T-cell (primary cell): ENCODE measurements at regions not wholly inside any gene's neighbourhood (a gene's known extent, or its start where the extent isn't known, plus 50 kb on each side); places are given as distances from the start of the nearest gene placed in this dataset.

Experiments used
- ATAC-seq, 4 experiments: fragments of 200-7000 bp in 3 of 4; fragments of 150-1000 bp in 1 of 4; cut with Tn5 transposase; replicated peaks in 1 of 4; 1 replicate in 3 of 4; 2 replicates in 1 of 4; pipeline ENCODE4 v1.10.0; 2021; ENCODE audit warnings: moderate library complexity in 3 of 4, mild to moderate bottlenecking in 2 of 4, moderate number of reproducible peaks in 1 of 4
- CTCF ChIA-PET, 2 donors: fragments of 300-600 bp; sonication (Branson Sonifier 250); formaldehyde crosslinking; loops; one replicate each; lab custom pipeline; 2022; ENCODE audit warnings: antibody characterized with exemption in 2 of 2; lab: Charles Lee
- POLR2A ChIA-PET, 2 donors: fragments of 300-600 bp; sonication (Branson Sonifier 250); formaldehyde crosslinking; loops; one replicate each; lab custom pipeline; 2022; ENCODE audit warnings: antibody characterized with exemption in 2 of 2; lab: Charles Lee
- DNase-seq, 35 experiments: peaks; one replicate each; pipeline versions ENCODE4 v3.0.0 to v3.0.0-alpha.2; 2013 to 2023
- H3K27ac ChIP-seq: one replicate; pipeline ENCODE4 v1.5.1; 2013; ENCODE audit warnings: low read length
- H3K27me3 ChIP-seq, 2 experiments: replicated peaks in 1 of 2; 1 replicate in 1 of 2; 2 replicates in 1 of 2; pipeline versions ENCODE4 v1.6.1 to v1.7.0; 2013; ENCODE audit warnings: low read length in 1 of 2, mixed read lengths in 1 of 2; ENCODE audit not compliant: control insufficient read depth in 2 of 2, insufficient read depth in 2 of 2; ENCODE audit errors: extremely low read depth in 1 of 2
- H3K36me3 ChIP-seq, 2 donors: 1 replicate in 1 of 2; 2 replicates in 1 of 2; pipeline versions ENCODE4 v1.6.1 to v1.7.0; 2013; ENCODE audit warnings: low read length in 1 of 2; ENCODE audit not compliant: control insufficient read depth in 2 of 2, insufficient read depth in 1 of 2; ENCODE audit errors: extremely low read depth in 1 of 2
- H3K4me1 ChIP-seq, 2 experiments: 1 replicate in 1 of 2; 2 replicates in 1 of 2; pipeline versions ENCODE4 v1.6.1 to v1.7.0; 2013; ENCODE audit warnings: low read length in 2 of 2, mixed read lengths in 1 of 2; ENCODE audit not compliant: insufficient read depth in 2 of 2, control insufficient read depth in 1 of 2; ENCODE audit errors: extremely low read depth in 1 of 2
- H3K4me3 ChIP-seq, 2 donors: 1 replicate in 1 of 2; 2 replicates in 1 of 2; pipeline versions ENCODE4 v1.5.1 to v1.7.0; 2013; ENCODE audit warnings: mild to moderate bottlenecking in 2 of 2, low read length in 1 of 2, moderate library complexity in 1 of 2; ENCODE audit not compliant: control insufficient read depth in 1 of 2; ENCODE audit errors: extremely low read depth in 1 of 2
- H3K9me3 ChIP-seq: 2 replicates; pipeline ENCODE4 v1.7.0; 2013
- H3K27ac Mint-ChIP-seq, 2 donors: one replicate each; pipeline ENCODE4 v1.8.0; 2020 to 2021; ENCODE audit warnings: mild to moderate bottlenecking in 2 of 2, mixed read lengths in 2 of 2
- H3K27me3 Mint-ChIP-seq, 2 donors: one replicate each; pipeline ENCODE4 v1.8.0; 2021 to 2022; ENCODE audit warnings: mixed read lengths in 2 of 2
- H3K36me3 Mint-ChIP-seq: one replicate; pipeline ENCODE4 v1.8.0; 2021; ENCODE audit warnings: mixed read lengths
- H3K4me1 Mint-ChIP-seq, 3 donors: one replicate each; pipeline ENCODE4 v1.8.0; 2020 to 2022; ENCODE audit warnings: mixed read lengths in 3 of 3, mild to moderate bottlenecking in 1 of 3
- H3K4me3 Mint-ChIP-seq, 3 donors: one replicate each; pipeline ENCODE4 v1.8.0; 2020 to 2022; ENCODE audit warnings: mild to moderate bottlenecking in 3 of 3, mixed read lengths in 3 of 3, moderate library complexity in 3 of 3
- H3K9me3 Mint-ChIP-seq, 3 donors: one replicate each; pipeline ENCODE4 v1.8.0; 2020 to 2022; ENCODE audit warnings: mixed read lengths in 3 of 3
- WGBS: methylation state at CpG from one replicate; pipeline ENCODE4 v1.1.5; 2013; ENCODE audit warnings: missing lambda C conversion rate; ENCODE audit not compliant: insufficient coverage; 5-methylcytosine and 5-hydroxymethylcytosine counted together

DNA sequence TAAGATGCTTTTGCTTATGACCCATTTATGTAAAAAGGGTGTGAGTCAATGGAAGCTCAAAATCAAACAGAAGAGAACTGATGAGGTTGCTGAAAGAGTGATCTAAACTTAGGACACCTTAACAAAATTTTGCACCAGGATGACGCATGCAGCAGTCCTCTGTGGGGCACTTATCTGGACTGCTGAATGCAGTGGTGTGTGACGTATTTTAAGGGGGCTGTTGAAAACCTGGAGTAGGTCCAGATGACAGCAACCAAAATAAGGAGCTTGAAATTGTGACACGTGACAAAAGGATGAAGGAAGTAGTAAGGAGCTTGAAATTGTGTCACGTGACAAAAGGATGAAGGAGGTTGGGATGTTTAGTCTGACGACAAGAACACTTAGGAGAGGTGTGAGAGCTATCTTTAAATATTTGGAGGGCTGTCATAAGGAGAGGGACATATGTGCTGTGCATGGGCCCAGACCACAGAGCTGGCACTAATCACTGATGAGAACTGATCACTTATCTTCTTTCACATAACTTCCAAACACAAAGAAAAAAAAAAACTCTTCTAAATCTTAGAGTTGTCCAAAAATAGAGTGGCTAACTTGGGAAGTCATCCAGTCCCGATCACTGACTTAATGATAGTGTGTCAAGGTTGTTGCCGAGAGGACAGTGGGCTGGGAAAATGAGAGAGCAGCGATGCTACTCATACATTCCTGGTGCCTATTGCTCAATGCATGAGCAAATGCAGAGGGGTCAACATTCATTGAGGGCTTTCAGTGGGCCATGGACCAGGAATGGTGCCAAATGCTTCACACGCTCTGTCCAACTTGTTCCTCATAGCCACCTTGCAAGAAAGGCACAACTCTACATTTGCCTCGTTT lies 264.2 kb upstream of the ZFHX3 start:
- H3K27ac Mint-ChIP-seq = no peak overlapping the region
- Histone ChIP-seq H3K27me3 (no peaks in the 10 kb centered on the region), H3K9me3 (no peaks in the 10 kb centered on the region), H3K4me3 (no peak overlapping the region), H3K4me1 (no peaks in the 10 kb centered on the region), H3K36me3 (no peaks in the 10 kb centered on the region), H3K27ac (no peak overlapping the region)
- WGBS = 88% methylated on average over 9 of the region's 10 CpGs
- ChIA-PET POLR2A (no interaction called here), CTCF (no interaction called here)
- H3K27me3 Mint-ChIP-seq = no peaks in the 10 kb centered on the region
- DNase-seq (no peak), ATAC-seq (no peak)
- no peak overlapping the region for H3K4me3 Mint-ChIP-seq
- peaks cover 0 to 7% (median 6%) of the 10 kb centered on the region in 3 donors for H3K9me3 Mint-ChIP-seq
- no peaks in the 10 kb centered on the region for H3K4me1 Mint-ChIP-seq
- H3K36me3 Mint-ChIP-seq = no peaks in the 10 kb centered on the region

DNA sequence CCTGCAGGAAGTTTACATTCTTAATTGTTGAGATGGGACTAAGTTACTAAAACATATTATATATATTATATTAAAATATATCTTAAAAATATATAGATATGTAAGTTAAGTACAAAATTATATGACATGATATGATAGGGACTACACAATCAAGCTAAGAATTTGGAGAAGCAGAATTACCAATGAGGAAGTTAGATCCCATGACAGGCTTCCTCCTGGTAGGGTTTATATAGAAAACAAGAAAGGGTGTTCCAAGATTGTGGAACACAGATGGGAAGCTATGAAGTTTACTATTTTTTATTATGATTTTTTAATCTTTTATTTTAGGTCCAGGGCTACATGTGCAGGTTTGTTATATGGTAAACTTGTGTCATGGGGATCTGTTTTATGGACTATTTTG lies 260.8 kb upstream of the ZFHX3 start:
- Mint-ChIP-seq H3K27me3 (no peaks in the 10 kb centered on the region), H3K36me3 (no peaks in the 10 kb centered on the region), H3K4me3 (no peak overlapping the region), H3K27ac (no peak overlapping the region), H3K9me3 (peaks cover 0 to 7% (median 6%) of the 10 kb centered on the region in 3 donors), H3K4me1 (no peaks in the 10 kb centered on the region)
- Histone ChIP-seq H3K27me3 (no peaks in the 10 kb centered on the region), H3K36me3 (no peaks in the 10 kb centered on the region), H3K9me3 (no peaks in the 10 kb centered on the region), H3K4me3 (no peak overlapping the region), H3K4me1 (no peaks in the 10 kb centered on the region), H3K27ac (no peak overlapping the region)
- ChIA-PET POLR2A (no interaction called here), CTCF (no interaction called here)
- ATAC-seq (no peak), DNase-seq (no peak)

DNA sequence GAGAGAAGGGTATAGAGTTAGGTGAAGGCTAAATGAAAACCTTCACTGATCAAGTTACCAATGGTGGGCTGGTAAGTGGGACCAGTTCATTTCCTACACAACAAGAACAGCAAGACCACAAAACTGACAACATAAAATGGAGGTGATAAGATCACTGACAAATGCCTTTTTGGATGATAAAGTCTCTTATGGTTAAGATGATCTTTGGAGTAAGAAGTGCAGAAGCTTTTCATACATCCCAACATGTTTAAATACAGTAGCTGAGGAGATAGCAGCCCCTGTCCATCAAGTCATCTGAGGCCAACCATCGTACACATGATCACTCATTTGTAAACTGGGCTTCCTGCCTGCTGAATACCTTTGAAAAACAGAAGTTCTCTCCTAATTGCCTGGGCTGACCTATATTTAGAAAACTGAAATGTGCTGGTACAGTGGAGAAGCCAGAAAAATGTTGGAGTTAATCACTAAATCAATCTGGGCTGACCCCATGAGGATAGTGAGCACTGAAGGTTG lies 259.0 kb upstream of the ZFHX3 start:
- Histone ChIP-seq H3K27me3 (no peaks in the 10 kb centered on the region), H3K36me3 (no peaks in the 10 kb centered on the region), H3K27ac (no peak overlapping the region), H3K4me1 (no peaks in the 10 kb centered on the region), H3K9me3 (no peaks in the 10 kb centered on the region), H3K4me3 (no peak overlapping the region)
- Mint-ChIP-seq H3K4me1 (no peaks in the 10 kb centered on the region), H3K36me3 (no peaks in the 10 kb centered on the region), H3K9me3 (peaks cover 0 to 3% (median 0%) of the 10 kb centered on the region in 3 donors), H3K27me3 (no peaks in the 10 kb centered on the region), H3K4me3 (no peak overlapping the region), H3K27ac (no peak overlapping the region)
- CTCF ChIA-PET = no interaction called here
- WGBS = no CpG with 5 or more reads among the region's 1 CpG
- ATAC-seq (no peak), DNase-seq (no peak)
- POLR2A ChIA-PET = no interaction called here

DNA sequence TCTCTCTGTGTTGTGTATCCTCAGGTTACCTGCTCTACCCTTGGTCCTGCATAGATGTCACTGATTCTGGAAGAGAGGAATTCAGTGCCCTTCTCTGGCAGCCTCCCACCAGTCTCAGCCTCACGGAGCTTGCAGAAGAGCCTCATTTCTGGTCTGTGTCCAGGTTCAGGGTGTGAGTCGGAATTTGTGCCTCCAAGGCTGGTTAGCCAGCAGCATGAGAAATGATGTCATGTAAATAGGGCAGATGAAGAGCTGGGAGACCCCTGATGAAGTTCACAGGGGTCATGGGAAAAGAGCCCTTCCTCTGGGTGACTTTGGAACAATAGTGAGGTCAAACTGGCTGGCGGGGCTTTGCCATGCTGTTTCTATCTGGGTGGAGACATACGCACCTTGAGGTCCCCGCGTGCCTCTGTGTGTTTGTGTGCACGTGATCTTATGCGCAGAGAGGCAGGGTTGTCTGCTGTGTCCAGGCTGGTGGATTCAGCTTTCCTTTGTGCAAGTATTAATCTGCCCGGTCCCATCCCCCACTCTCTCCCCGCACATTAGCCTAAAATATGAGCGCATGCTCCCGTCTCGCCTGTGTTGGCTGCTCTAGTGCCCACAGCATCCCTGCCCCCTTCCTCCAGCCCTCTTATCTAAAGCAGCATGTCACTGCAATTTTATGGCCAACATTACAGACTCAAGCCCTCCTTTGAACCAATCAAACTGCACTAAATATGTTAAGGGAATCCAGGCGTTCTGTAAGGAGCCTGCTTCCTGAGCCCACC lies 256.3 kb upstream of the ZFHX3 start:
- ChIA-PET POLR2A (no interaction called here), CTCF (no interaction called here)
- Mint-ChIP-seq H3K4me1 (no peaks in the 10 kb centered on the region), H3K9me3 (no peaks in the 10 kb centered on the region), H3K27me3 (no peaks in the 10 kb centered on the region), H3K27ac (no peak overlapping the region), H3K36me3 (no peaks in the 10 kb centered on the region), H3K4me3 (no peak overlapping the region)
- no peak overlapping the region for H3K27ac ChIP-seq
- H3K4me3 ChIP-seq = no peak overlapping the region
- ATAC-seq (no peak), DNase-seq (no peak)
- 97% methylated on average over 10 of the region's 14 CpGs for WGBS
- H3K4me1 ChIP-seq = no peaks in the 10 kb centered on the region
- no peaks in the 10 kb centered on the region for H3K27me3 ChIP-seq
- H3K36me3 ChIP-seq = no peaks in the 10 kb centered on the region
- H3K9me3 ChIP-seq = no peaks in the 10 kb centered on the region

DNA sequence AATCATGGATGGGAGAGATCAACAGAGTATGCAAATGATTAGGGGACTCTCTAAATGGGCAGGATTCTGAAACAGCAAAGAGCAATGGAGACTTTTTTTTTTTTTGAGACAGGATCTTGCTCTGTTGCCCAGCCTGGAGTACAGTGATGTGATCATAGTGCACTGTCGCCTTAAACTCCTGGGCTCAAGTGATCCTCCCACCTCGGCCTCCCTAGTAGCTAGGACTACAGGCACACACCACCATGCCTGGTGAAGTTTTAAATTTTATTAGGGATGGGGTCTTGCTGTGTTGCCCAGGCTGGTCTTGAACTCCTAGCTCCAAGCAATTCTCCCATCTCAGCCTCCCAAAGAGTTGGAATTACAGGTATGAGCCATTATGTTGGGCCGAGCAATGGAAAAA lies 255.0 kb upstream of the ZFHX3 start:
- Histone ChIP-seq H3K9me3 (no peaks in the 10 kb centered on the region), H3K4me3 (no peak overlapping the region), H3K27ac (no peak overlapping the region), H3K36me3 (no peaks in the 10 kb centered on the region), H3K4me1 (no peaks in the 10 kb centered on the region), H3K27me3 (no peaks in the 10 kb centered on the region)
- ChIA-PET CTCF (no interaction called here), POLR2A (no interaction called here)
- Mint-ChIP-seq H3K27me3 (no peaks in the 10 kb centered on the region), H3K4me1 (no peaks in the 10 kb centered on the region), H3K27ac (no peak overlapping the region), H3K36me3 (no peaks in the 10 kb centered on the region), H3K9me3 (no peaks in the 10 kb centered on the region), H3K4me3 (no peak overlapping the region)
- DNase-seq = no peak
- no CpG with 5 or more reads among the region's 3 CpGs for WGBS
- no peak for ATAC-seq

DNA sequence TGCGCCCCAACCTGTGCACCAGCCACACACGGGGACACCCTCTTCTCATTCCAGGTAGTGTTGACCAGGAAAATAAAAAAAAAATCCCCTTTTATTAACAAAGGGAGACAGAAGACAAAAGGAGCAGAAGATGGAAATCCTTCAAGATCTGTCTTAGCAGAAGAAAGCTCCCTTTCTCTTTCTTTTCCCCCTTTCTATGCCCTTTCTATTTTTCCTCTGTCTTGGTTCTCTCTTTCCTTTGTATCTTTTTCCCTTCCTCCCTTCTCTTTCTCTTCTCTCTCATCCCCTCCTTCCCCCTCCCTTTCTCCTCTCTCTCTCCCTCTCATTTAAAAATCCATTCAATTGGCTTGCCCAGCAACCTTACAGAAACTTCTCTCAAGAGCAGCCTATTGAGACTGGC lies 254.1 kb upstream of the ZFHX3 start:
- H3K9me3 ChIP-seq = no peaks in the 10 kb centered on the region
- CTCF ChIA-PET = no interaction called here
- no CpG with 5 or more reads among the region's 2 CpGs for WGBS
- H3K4me3 ChIP-seq = no peak overlapping the region
- ATAC-seq (no peak), DNase-seq (no peak)
- no peaks in the 10 kb centered on the region for H3K27me3 Mint-ChIP-seq
- no peaks in the 10 kb centered on the region for H3K4me1 ChIP-seq
- no peaks in the 10 kb centered on the region for H3K9me3 Mint-ChIP-seq
- H3K27ac Mint-ChIP-seq = no peak overlapping the region
- H3K27ac ChIP-seq = no peak overlapping the region
- POLR2A ChIA-PET = no interaction called here
- H3K4me1 Mint-ChIP-seq = no peaks in the 10 kb centered on the region
- no peaks in the 10 kb centered on the region for H3K36me3 ChIP-seq
- H3K4me3 Mint-ChIP-seq = no peak overlapping the region
- H3K27me3 ChIP-seq = no peaks in the 10 kb centered on the region
- H3K36me3 Mint-ChIP-seq = no peaks in the 10 kb centered on the region
